ENCODE measurements at regions not wholly inside any gene's neighbourhood (a gene's known extent, or its start where the extent isn't known, plus 50 kb on each side); places are given as distances from the start of the nearest gene placed in this dataset.

GRCh38 chr18:11500153-11501122, 109.0 kb upstream of the SLC35G4 start:
- TF ChIP-seq EZH2 (IDR thresholded peaks at IDR 0.05) (no peak), CTCF (IDR thresholded peaks at IDR 0.05 in 2 of 3, conservative IDR thresholded peaks at IDR 0.05 in 1 of 3; ENCODE audit: borderline replicate concordance in 1 of 3, insufficient read depth in 1 of 3, low read depth in 2 of 3, low read length in 2 of 3) (no peak), POLR2A (IDR thresholded peaks at IDR 0.05; ENCODE audit: borderline replicate concordance, extremely low read depth, insufficient read depth, insufficient read length) (no peak), ZBTB33 (IDR thresholded peaks at IDR 0.05; ENCODE audit: extremely low read depth, insufficient replicate concordance, low read length) (no peak), ELF1 (IDR thresholded peaks at IDR 0.05; ENCODE audit: borderline replicate concordance, low read depth) (no peak), MAX (IDR thresholded peaks at IDR 0.05) (peak; percentile 37; the same call in 1 of the 2 replicates), POLR2AphosphoS5 (IDR thresholded peaks at IDR 0.05; ENCODE audit: low read depth, low read length) (peak; percentile 33; the same call in 1 of the 2 replicates), SP1 (IDR thresholded peaks at IDR 0.05; ENCODE audit: low read depth) (peak; percentile 83), SRF (IDR thresholded peaks at IDR 0.05; ENCODE audit: low read depth) (peak; percentile 73)

All from HCT116 (cell line).